B cell (primary cell): ENCODE measurements at regions not wholly inside any gene's neighbourhood (a gene's known extent, or its start where the extent isn't known, plus 50 kb on each side); places are given as distances from the start of the nearest gene placed in this dataset.

ENCODE experiments used
- ATAC-seq: fragments of 200-7000 bp; cut with Tn5 transposase; one replicate; pipeline ENCODE4 v1.10.0; 2021; ENCODE audit warnings: low read depth, mild to moderate bottlenecking, moderate number of reproducible peaks, moderate library complexity
- CTCF ChIA-PET: fragments of 350-600 bp; sonication (Branson Sonifier 250); formaldehyde crosslinking; loops from one replicate; lab custom pipeline; 2021; ENCODE audit warnings: antibody characterized with exemption, inconsistent platforms; lab: Charles Lee
- POLR2A ChIA-PET: fragments of 350-600 bp; sonication (Branson Sonifier 250); formaldehyde crosslinking; loops from one replicate; lab custom pipeline; 2021; ENCODE audit warnings: antibody characterized with exemption; lab: Charles Lee
- DNase-seq: peaks from one replicate; pipeline ENCODE4 v3.0.0; 2013
- H2AFZ ChIP-seq: 2 replicates; pipeline ENCODE4 v1.6.1; 2012; ENCODE audit warnings: mild to moderate bottlenecking, low read depth, low read length; ENCODE audit not compliant: insufficient read depth, poor library complexity, severe bottlenecking
- H3K27ac ChIP-seq, 2 donors: 1 replicate in 1 of 2; 2 replicates in 1 of 2; pipeline ENCODE4 v1.5.1; 2012 to 2013; ENCODE audit warnings: low read length in 2 of 2, mild to moderate bottlenecking in 2 of 2, moderate library complexity in 1 of 2
- H3K27me3 ChIP-seq, 4 experiments: fragments of 200-600 bp in 1 of 4; sonication (generic) in 1 of 4; replicated peaks in 1 of 4; 1 replicate in 2 of 4; 2 replicates in 2 of 4; pipeline versions ENCODE4 v1.6.1 to v1.7.0; 2013 to 2016; ENCODE audit warnings: low read length in 3 of 4, mild to moderate bottlenecking in 2 of 4, mixed read lengths in 1 of 4, moderate library complexity in 1 of 4; ENCODE audit not compliant: insufficient read depth in 4 of 4, control insufficient read depth in 3 of 4; ENCODE audit errors: control extremely low read depth in 1 of 4
- H3K36me3 ChIP-seq, 2 experiments: replicated peaks in 1 of 2; 1 replicate in 1 of 2; 2 replicates in 1 of 2; pipeline versions ENCODE4 v1.6.1 to v1.7.1; 2013; ENCODE audit warnings: low read length in 1 of 2; ENCODE audit not compliant: insufficient read depth in 2 of 2, control insufficient read depth in 1 of 2; ENCODE audit errors: control extremely low read depth in 1 of 2, extremely low read depth in 1 of 2
- H3K4me1 ChIP-seq, 2 donors: fragments of 200-600 bp in 1 of 2; sonication (generic) in 1 of 2; 1 replicate in 1 of 2; 2 replicates in 1 of 2; pipeline versions ENCODE4 v1.5.1 to v1.6.1; 2013 to 2017; ENCODE audit warnings: low read length in 2 of 2; ENCODE audit not compliant: control insufficient read depth in 2 of 2, insufficient read depth in 2 of 2
- H3K4me2 ChIP-seq: replicated peaks from 2 replicates; pipeline ENCODE3; 2012; ENCODE audit warnings: mild to moderate bottlenecking, low read depth, low read length; ENCODE audit not compliant: poor library complexity, severe bottlenecking
- H3K4me3 ChIP-seq, 5 experiments: fragments of 200-600 bp in 1 of 5; sonication (generic) in 1 of 5; 1 replicate in 3 of 5; 2 replicates in 2 of 5; pipeline versions ENCODE4 v1.5.1 to v1.7.0; 2011 to 2016; ENCODE audit warnings: low read length in 4 of 5, mild to moderate bottlenecking in 4 of 5, low read depth in 2 of 5, control low read depth in 1 of 5, moderate library complexity in 1 of 5; ENCODE audit not compliant: insufficient read depth in 1 of 5; ENCODE audit errors: control extremely low read depth in 1 of 5, extremely low read depth in 1 of 5
- H3K79me2 ChIP-seq: fragments of 200-600 bp; sonication (generic); one replicate; pipeline ENCODE4 v1.6.0; 2016; ENCODE audit warnings: low read length; ENCODE audit not compliant: control insufficient read depth, insufficient read depth
- H3K9ac ChIP-seq: fragments of 200-600 bp; sonication (generic); 2 replicates; pipeline ENCODE4 v1.6.1; 2017; ENCODE audit warnings: mild to moderate bottlenecking, low read length, moderate library complexity
- H3K9me3 ChIP-seq, 3 donors: one replicate each; pipeline versions ENCODE4 v1.6.1 to v1.7.1; 2013; ENCODE audit warnings: low read length in 2 of 3; ENCODE audit not compliant: control insufficient read depth in 2 of 3, insufficient read depth in 1 of 3; ENCODE audit errors: control extremely low read depth in 1 of 3
- H4K20me1 ChIP-seq: 2 replicates; pipeline ENCODE4 v1.6.0; 2012; ENCODE audit warnings: mild to moderate bottlenecking, low read length; ENCODE audit not compliant: insufficient read depth, control insufficient read depth, poor library complexity, severe bottlenecking
- H3K27ac Mint-ChIP-seq: one replicate; pipeline ENCODE4 v1.8.0; 2021; ENCODE audit warnings: mixed read lengths
- H3K27me3 Mint-ChIP-seq: one replicate; pipeline ENCODE4 v1.8.0; 2021; ENCODE audit warnings: mixed read lengths
- H3K4me1 Mint-ChIP-seq: one replicate; pipeline ENCODE4 v1.8.0; 2021; ENCODE audit warnings: mixed read lengths
- H3K4me3 Mint-ChIP-seq: one replicate; pipeline ENCODE4 v1.8.0; 2021; ENCODE audit warnings: mixed read lengths
- H3K9me3 Mint-ChIP-seq: one replicate; pipeline ENCODE4 v1.8.0; 2022; ENCODE audit warnings: mixed read lengths; ENCODE audit not compliant: insufficient read depth
- EZH2 ChIP-seq: IDR thresholded peaks from 2 replicates; pipeline ENCODE4 v1.6.1; 2012; ENCODE audit warnings: borderline replicate concordance, low read depth, mild to moderate bottlenecking, moderate library complexity, low read length; ENCODE audit not compliant: insufficient read depth, poor library complexity, severe bottlenecking
- WGBS: methylation state at CpG from one replicate; pipeline ENCODE4 v1.1.5; 2013; ENCODE audit warnings: missing lambda C conversion rate; ENCODE audit not compliant: insufficient coverage; 5-methylcytosine and 5-hydroxymethylcytosine counted together
- intact Hi-C: fragments of 100-400 bp; cut with micrococcal nuclease; formaldehyde crosslinking; loops from one replicate; pipeline ENCODE4 v1.10.0; 2022
- TF ChIP-seq, protein P1 (sequence below): fragments of 200-600 bp; IDR thresholded peaks from one replicate; pipeline ENCODE4 v1.8.0; 2022; ENCODE audit warnings: antibody characterized with exemption, mild to moderate bottlenecking

DNA sequence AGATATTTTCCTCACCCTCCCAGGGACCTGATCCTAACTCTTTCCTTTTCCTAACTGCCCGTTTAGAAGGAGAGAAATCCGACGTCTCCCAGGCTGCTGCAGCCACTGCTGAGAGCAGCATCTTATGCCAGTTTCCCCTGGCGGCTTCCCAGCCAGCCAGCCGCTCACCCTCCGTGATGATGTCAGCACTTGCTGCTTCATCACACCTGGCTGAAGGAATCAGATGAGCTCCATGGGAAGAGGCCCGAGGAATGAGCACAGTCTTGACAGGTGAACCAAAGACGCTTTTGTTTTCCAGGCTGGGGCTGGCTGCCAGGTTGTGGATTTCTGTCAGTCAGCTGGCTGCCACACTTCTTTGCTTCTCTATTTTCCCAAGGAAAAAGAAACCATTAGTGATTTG is 445.1 kb upstream of the RBMS3 start:
- TF ChIP-seq, protein P1, sequence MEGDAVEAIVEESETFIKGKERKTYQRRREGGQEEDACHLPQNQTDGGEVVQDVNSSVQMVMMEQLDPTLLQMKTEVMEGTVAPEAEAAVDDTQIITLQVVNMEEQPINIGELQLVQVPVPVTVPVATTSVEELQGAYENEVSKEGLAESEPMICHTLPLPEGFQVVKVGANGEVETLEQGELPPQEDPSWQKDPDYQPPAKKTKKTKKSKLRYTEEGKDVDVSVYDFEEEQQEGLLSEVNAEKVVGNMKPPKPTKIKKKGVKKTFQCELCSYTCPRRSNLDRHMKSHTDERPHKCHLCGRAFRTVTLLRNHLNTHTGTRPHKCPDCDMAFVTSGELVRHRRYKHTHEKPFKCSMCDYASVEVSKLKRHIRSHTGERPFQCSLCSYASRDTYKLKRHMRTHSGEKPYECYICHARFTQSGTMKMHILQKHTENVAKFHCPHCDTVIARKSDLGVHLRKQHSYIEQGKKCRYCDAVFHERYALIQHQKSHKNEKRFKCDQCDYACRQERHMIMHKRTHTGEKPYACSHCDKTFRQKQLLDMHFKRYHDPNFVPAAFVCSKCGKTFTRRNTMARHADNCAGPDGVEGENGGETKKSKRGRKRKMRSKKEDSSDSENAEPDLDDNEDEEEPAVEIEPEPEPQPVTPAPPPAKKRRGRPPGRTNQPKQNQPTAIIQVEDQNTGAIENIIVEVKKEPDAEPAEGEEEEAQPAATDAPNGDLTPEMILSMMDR: no peak
- no peak for TF ChIP-seq EZH2
- Histone ChIP-seq H2AFZ (no peak overlapping the region), H3K4me2 (no peak overlapping the region), H3K4me1 (no peaks in the 10 kb centered on the region), H3K79me2 (no peaks in the 10 kb centered on the region), H4K20me1 (no peaks in the 10 kb centered on the region), H3K9me3 (peaks cover 0 to 2% (median 0%) of the 10 kb centered on the region in 3 donors), H3K27ac (no peak overlapping the region), H3K27me3 (no peaks in the 10 kb centered on the region), H3K36me3 (no peaks in the 10 kb centered on the region), H3K9ac (no peak overlapping the region), H3K4me3 (no peak overlapping the region)
- ChIA-PET POLR2A (no interaction called here), CTCF (no interaction called here)
- ATAC-seq (no peak), DNase-seq (no peak)
- H3K27ac Mint-ChIP-seq: no peak overlapping the region
- no peaks in the 10 kb centered on the region for H3K9me3 Mint-ChIP-seq
- H3K4me3 Mint-ChIP-seq: no peak overlapping the region
- H3K27me3 Mint-ChIP-seq: no peaks in the 10 kb centered on the region
- WGBS: 74% methylated on average over 8 of the region's 8 CpGs
- H3K4me1 Mint-ChIP-seq: no peaks in the 10 kb centered on the region
- intact Hi-C loops: no loop called here

DNA sequence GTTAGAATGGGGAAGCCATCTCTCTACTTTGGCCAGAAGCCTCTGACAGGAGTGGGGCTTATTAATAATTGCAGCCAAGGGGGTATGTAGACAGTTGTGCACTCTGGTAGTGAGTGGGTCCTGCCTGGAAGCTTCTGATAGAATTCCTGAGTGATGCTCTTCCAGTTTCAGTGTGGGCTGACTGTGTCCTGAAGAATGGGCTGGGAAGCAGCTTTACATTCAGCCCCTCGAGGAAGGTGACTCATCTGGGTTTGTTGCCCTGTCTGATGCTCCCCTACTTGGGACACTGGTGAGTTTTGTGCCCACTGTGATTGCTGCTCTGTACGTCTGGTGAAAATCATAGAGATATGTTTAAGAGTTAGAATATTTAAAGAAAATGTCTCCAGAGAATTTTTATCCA is 444.7 kb upstream of the RBMS3 start:
- intact Hi-C loops: no loop called here
- Histone ChIP-seq H3K9me3 (peaks cover 0 to 2% (median 0%) of the 10 kb centered on the region in 3 donors), H3K4me1 (no peaks in the 10 kb centered on the region), H3K79me2 (no peaks in the 10 kb centered on the region), H3K4me2 (no peak overlapping the region), H3K4me3 (no peak overlapping the region), H3K36me3 (no peaks in the 10 kb centered on the region), H3K9ac (no peak overlapping the region), H2AFZ (no peak overlapping the region), H4K20me1 (no peaks in the 10 kb centered on the region), H3K27me3 (no peaks in the 10 kb centered on the region), H3K27ac (no peak overlapping the region)
- WGBS: 79% methylated on average over 1 of the region's 2 CpGs
- CTCF ChIA-PET: no interaction called here
- DNase-seq (no peak), ATAC-seq (no peak)
- Mint-ChIP-seq H3K27me3 (no peaks in the 10 kb centered on the region), H3K9me3 (no peaks in the 10 kb centered on the region), H3K4me1 (no peaks in the 10 kb centered on the region), H3K4me3 (no peak overlapping the region), H3K27ac (no peak overlapping the region)
- POLR2A ChIA-PET: no interaction called here
- TF ChIP-seq, protein P1: no peak
- no peak for TF ChIP-seq EZH2
